ENCODE measurements at regions not wholly inside any gene's neighbourhood (a gene's known extent, or its start where the extent isn't known, plus 50 kb on each side); places are given as distances from the start of the nearest gene placed in this dataset.
A peak's percentile ranks its signal among the peaks of the same experiment; 100 is the strongest.

DNA sequence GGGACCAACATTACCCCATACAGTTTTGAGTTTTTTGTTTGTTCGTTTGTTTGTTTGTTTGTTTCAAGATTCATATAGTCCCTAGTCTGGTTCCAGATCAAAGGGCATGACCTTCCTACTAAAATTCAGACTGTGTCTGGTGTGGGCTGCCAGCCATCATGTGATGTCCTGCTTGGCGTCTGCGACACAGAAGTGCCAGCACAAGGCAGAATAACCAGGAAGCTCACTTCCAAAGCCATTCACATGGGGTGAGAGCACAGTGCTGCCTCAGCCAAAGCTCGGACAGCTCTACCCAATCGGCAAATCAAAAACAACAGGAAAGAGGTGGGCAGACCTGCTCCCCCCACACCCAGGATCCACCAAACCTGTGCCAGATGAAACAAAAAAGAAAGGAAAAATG lies 142.6 kb upstream of the THBS1 start:
- DNase-seq = no peak

DNA sequence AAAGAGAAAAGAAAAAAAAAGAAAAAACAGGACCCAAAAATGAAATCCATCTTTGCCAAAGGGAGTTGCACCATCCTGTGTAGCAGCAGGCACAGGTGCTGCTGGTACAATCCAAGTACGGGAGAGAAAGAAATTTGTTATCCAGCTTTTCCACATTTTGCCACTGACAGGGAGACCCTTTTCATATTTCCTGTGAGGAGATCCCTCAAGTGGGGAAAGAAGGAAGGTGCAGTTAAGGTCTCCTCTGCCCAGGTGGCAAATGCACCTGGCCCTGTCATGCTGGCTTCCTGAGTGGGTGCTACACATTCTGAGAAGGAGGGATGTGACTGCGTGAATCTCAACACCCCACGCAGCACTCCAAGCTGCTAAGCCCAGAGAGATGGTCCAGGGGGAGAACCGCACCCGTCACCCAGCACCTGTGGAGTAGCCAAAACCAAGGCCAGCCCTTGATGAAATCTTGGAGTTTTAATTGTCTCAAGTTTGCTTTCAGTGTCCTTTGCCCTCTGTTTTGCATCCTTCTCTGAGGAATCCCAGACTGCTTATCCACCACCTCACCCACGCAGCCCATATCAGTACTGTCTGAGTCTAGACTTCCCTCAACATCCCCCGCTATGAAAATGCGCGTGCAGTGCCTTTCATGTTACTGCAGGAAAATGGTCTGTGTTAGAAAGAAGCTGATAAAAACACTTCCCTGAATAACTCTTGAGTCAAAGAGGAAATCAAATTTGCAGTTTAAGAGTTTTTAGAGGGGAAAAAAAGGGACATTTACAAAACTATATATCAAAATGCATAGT lies 141.9 kb upstream of the THBS1 start:
- no peak for DNase-seq

DNA sequence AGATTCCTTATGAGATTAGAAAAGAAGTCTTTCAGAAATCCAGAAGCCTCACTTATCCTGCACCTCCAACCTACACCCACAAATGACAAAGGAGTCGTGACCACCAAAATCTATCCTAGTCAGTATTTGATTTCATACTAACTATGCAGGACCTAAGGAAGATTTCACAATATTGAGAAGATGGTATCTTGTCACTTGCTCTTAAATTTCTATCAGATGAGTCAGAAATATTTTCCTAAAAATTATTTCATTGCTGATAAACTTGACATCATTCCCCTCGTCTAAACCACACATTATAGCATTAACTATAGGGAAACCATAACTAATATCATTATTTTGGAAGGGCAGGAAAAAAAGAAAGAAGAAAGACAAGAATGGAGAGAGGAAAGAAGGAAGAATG lies 138.0 kb upstream of the THBS1 start:
- no peak for DNase-seq

- no peak for DNase-seq
Measured at GRCh38 chr15:39443659-39444219, 137.1 kb upstream of the THBS1 start.

- peak; percentile 28 for DNase-seq
Measured at GRCh38 chr15:39444735-39445470, 136.0 kb upstream of the THBS1 start.

DNA sequence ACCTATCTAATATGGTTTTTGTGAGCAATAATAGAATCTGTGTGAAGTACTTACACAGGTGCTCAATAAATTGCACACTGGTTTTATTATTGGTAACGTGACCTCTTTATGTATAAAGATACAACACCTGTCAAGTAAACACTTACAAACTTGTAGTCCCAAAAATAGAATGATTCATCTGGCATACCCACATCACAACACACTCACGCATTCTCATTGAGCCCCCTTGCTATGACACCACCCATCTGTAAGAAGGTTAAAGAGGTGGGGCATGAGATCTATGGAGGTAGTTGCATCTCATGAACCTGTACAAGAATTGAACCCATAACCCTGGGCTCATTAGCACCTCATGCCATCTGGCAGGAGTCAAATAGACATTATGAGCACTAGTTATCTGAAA lies 134.9 kb upstream of the THBS1 start:
- DNase-seq = no peak

- no peak for DNase-seq
Measured at GRCh38 chr15:39447346-39447745, 133.5 kb upstream of the THBS1 start.

- no peak for DNase-seq
Measured at GRCh38 chr15:39447881-39448280, 133.0 kb upstream of the THBS1 start.

GRCh38 chr15:39448409-39448808 lies 132.5 kb upstream of the THBS1 start:
- no peak for DNase-seq

GRCh38 chr15:39451121-39451688 lies 129.7 kb upstream of the THBS1 start:
- DNase-seq = no peak

DNA sequence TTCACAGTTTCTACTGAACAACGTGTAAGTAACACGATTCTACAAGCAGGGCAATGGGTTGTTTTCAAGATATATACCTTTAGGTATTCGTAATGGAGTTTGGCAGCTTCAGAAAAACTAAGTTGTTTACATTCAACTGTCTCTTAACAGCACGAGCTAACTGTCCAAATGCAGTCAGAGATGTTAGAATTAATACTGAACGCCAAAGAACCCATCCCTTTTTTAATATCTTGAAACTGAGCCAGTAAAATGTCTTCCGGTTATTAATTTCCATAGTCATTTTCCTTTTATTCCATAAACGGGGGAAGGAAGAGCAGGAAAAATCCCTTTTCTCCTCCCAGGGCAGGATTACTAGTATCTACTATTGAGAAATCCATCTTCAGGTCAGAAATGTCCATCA lies 129.0 kb upstream of the THBS1 start:
- DNase-seq = no peak

DNA sequence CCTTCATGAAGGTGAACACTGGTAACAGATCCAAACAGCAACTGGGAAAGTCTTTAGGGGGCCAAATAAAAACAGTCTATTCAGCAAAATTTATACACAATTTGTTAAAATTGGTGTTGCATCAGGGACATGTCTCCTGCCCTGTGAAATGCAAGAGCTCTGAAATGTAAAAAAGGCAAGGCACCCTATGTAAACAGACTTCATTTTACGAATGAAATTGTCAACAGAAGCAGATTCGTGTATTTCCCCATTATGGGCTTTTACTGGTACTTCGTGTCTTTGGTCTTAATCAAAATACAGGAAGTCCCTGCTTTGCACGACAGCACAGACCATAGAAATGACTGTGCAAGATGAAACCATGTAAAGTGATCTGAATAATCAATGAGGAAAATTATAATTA lies 127.3 kb upstream of the THBS1 start:
- DNase-seq = no peak

- DNase-seq = peak; percentile 56
Measured at GRCh38 chr15:39454189-39454986, 126.5 kb upstream of the THBS1 start.

- DNase-seq = peak; percentile 95
Measured at GRCh38 chr15:39455471-39455991, 125.3 kb upstream of the THBS1 start.

DNA sequence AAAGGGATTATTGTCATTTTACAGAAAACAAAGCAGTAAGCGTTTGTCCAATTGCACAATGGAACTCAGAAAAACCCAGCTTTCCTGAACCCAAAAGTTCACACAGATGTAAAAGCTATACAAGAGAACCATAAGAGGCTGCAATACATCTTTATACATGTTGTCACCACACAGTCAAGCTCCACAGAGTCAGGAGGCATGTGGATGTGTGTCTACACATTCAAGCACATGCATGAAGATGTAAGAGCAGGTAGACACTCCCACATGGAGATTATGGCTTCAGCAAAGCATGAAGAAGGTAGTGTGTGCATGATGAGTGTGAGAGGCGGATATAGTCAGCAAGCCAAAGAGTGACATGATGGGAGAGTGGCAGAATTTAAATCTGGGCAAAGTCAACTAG lies 124.7 kb upstream of the THBS1 start:
- DNase-seq = peak; percentile 10

DNA sequence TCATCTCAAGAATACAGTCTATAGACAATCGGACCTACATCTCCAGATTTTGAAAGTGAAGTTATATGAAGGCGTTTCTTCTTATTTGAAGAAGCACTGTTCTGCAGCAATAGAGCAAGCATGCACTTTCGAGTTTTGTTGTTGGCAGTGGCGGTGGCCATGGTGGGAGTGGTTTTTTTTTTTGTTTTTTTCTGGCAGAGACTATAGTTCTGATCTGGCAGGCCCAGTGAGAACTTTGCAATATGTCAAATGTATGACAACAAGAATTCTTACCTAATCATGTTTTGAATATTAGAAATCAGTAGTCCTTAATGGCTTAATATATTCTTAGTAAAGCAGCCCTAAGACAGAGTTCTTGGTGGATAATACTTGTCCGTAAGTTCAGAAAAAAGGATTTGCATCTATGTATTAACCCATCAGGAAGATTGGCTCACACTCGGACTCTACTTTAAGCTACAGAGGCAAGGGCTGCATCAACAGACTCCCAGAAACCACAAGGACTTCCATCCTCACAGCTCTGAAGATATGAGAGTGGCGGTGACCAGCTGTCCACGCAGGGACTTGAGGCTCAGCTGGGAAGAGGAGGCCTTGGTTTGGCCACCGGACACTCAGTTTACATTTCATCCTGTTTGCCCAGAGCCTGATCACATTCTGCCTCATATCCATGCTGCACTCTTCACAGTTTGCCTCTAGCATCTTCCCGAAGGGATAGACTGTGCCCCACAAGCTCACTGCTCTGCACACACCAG lies 124.1 kb upstream of the THBS1 start:
- DNase-seq = no peak

- no peak for DNase-seq
Measured at GRCh38 chr15:39458131-39458530, 122.7 kb upstream of the THBS1 start.

GRCh38 chr15:39459548-39459947 lies 121.3 kb upstream of the THBS1 start:
- peak; percentile 14 for DNase-seq

- DNase-seq = no peak
Measured at GRCh38 chr15:39460748-39461147, 120.1 kb upstream of the THBS1 start.

DNA sequence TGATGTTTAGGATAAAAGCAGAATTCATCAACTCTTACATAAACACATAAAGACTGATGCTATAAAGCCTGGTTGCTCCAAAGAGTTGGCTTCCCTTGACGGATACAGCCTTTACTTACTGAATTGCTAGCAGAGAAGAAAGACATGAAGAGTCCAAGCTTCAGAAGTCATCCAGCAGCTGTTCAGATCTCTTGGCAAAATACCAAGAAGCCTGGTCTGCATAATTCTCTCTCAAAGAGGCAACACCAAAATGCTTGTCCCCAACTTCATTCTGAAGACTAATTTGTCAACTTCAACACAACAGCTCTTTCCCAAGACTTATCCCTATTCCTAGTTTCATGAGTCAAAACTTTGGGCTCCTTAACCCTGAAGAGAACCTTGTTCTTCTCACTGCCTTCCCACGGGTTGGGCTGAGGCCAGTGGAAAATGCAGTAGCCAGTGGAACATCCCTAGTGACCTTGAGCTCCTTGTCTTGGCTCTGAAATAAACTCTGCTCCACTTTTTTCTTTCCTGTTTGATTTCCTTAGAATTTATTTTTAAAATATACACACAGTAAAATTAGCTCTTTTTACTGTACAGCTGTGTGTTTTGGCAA lies 119.2 kb upstream of the THBS1 start:
- DNase-seq = no peak

GRCh38 chr15:39462691-39463090 lies 118.2 kb upstream of the THBS1 start:
- peak; percentile 77 for DNase-seq
